Keratinocyte (primary cell): ENCODE measurements at regions not wholly inside any gene's neighbourhood (a gene's known extent, or its start where the extent isn't known, plus 50 kb on each side); places are given as distances from the start of the nearest gene placed in this dataset.

Experiments used
- CTCF ChIP-seq, 3 experiments: IDR thresholded peaks in 1 of 3; conservative IDR thresholded peaks in 1 of 3; optimal IDR thresholded peaks in 1 of 3; 2 replicates in 2 of 3; 3 replicates in 1 of 3; pipeline versions ENCODE3 to v1.5.1; 2011; ENCODE audit warnings: low read length in 3 of 3, mild to moderate bottlenecking in 3 of 3, moderate library complexity in 2 of 3, control low read depth in 1 of 3, inconsistent platforms in 1 of 3; ENCODE audit not compliant: insufficient read depth in 2 of 3; ENCODE audit errors: extremely low read depth in 1 of 3
- EZH2 ChIP-seq: IDR thresholded peaks from one replicate; pipeline ENCODE4 v1.6.1; 2012; ENCODE audit warnings: inconsistent platforms, mild to moderate bottlenecking, low read length, moderate library complexity

DNA sequence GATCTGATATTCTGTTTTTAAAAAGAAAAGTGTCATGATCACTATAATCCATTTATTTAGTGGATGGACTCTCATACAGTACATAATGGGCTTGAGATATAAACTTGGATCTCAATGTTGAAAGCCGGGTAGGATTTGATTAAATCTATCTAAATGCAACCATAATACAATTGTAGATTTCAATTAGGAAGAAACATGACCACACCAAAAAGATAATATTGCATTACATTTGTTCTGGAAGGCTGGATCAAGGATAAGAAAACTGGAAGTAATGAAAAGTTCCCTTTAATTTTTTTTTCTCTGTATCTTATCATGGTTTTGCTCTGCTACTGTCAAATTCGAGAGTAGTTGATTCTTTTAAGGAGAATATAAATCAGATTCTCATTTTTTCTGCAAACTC lies 51.3 kb upstream of the UFL1 start:
- TF ChIP-seq CTCF (optimal IDR thresholded peaks at IDR 0.05 in 1 of 3, IDR thresholded peaks at IDR 0.05 in 1 of 3, conservative IDR thresholded peaks at IDR 0.05 in 1 of 3; ENCODE audit: extremely low read depth in 1 of 3, insufficient read depth in 2 of 3, low read length in 3 of 3) = no peak
- TF ChIP-seq EZH2 = no peak
